ENCODE measurements at regions not wholly inside any gene's neighbourhood (a gene's known extent, or its start where the extent isn't known, plus 50 kb on each side); places are given as distances from the start of the nearest gene placed in this dataset.
"Not testable (repeated sequence)": the region's sequence is repeated elsewhere in the genome, so short reads cannot be mapped to it uniquely, and the experiment has no call there.

DNA sequence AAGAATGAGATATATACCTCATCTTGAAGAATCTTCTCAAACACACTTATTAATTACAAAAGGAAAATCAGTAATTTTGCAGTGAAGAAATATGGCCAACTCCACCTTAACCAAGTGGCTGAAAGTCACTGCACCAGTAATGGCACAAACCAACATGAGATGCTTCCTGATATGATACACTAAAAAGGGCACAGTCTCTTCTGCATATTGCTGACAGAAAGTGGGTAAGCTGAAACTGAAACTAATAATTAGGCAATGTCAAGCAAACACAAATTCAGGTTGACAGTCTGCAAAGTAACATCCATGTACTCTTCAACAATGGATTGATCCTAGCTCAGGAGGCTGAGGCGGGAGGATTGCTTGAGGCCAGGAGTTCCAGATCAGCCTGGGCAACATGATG, 56.1 kb downstream of the ZNF22 start:
- not testable (repeated sequence) for H3K79me2 ChIP-seq; H4K20me1 ChIP-seq (ENCODE audit: insufficient read depth, poor library complexity, severe bottlenecking); H3K36me3 ChIP-seq (replicated peaks; ENCODE audit: insufficient read depth, low read depth); H2AFZ ChIP-seq; H3K4me3 ChIP-seq; H3K4me2 ChIP-seq; DNase-seq (ENCODE audit: low spot score); H3K9me2 ChIP-seq (replicated peaks; ENCODE audit: insufficient read depth); H3K9me3 ChIP-seq (ENCODE audit: low read depth); H3K4me1 ChIP-seq (ENCODE audit: insufficient read depth); H3K27ac ChIP-seq; H3K27me3 ChIP-seq
- 89% methylated on average over 1 of the region's 1 CpG for WGBS (ENCODE audit: low lambda C conversion rate, missing lambda C conversion rate)

DNA sequence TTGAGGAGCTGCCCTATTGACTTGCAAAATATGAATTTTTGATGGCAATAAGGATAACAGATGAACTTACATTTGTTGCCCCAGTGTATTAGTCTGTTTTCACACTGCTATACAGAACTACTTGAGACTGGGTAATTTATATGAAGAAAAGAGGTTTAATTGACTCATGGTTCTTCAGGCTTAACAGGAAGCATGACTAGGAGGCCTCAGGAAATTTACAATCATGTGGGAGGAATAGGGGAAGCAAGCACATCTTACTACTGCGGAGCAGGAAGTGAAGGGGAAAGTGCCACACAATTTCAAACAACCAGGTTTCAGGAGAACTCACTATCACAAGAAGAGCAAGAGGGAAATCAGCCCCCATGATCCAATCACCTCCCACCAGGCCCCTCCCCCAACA, 57.9 kb downstream of the ZNF22 start:
- no peaks in the 10 kb centered on the region for H3K36me3 ChIP-seq (replicated peaks; ENCODE audit: insufficient read depth, low read depth)
- H3K4me2 ChIP-seq, result no peak overlapping the region
- no peak overlapping the region for H3K27ac ChIP-seq
- no peak for DNase-seq (ENCODE audit: low spot score)
- no peaks in the 10 kb centered on the region for H3K27me3 ChIP-seq
- H3K9me2 ChIP-seq (replicated peaks; ENCODE audit: insufficient read depth), result no peaks in the 10 kb centered on the region
- H3K79me2 ChIP-seq, result no peaks in the 10 kb centered on the region
- H3K4me3 ChIP-seq, result no peak overlapping the region
- H3K9me3 ChIP-seq (ENCODE audit: low read depth), result no peaks in the 10 kb centered on the region
- no peak for TF ChIP-seq EZH2 (IDR thresholded peaks at IDR 0.05; ENCODE audit: borderline replicate concordance)
- no peak for TF ChIP-seq EZH2phosphoT487 (IDR thresholded peaks at IDR 0.05; ENCODE audit: low read depth, severe bottlenecking, unreplicated experiment)
- TF ChIP-seq, protein P1, sequence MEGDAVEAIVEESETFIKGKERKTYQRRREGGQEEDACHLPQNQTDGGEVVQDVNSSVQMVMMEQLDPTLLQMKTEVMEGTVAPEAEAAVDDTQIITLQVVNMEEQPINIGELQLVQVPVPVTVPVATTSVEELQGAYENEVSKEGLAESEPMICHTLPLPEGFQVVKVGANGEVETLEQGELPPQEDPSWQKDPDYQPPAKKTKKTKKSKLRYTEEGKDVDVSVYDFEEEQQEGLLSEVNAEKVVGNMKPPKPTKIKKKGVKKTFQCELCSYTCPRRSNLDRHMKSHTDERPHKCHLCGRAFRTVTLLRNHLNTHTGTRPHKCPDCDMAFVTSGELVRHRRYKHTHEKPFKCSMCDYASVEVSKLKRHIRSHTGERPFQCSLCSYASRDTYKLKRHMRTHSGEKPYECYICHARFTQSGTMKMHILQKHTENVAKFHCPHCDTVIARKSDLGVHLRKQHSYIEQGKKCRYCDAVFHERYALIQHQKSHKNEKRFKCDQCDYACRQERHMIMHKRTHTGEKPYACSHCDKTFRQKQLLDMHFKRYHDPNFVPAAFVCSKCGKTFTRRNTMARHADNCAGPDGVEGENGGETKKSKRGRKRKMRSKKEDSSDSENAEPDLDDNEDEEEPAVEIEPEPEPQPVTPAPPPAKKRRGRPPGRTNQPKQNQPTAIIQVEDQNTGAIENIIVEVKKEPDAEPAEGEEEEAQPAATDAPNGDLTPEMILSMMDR (IDR thresholded peaks at IDR 0.05; ENCODE audit: poor library complexity), result no peak
- H3K4me1 ChIP-seq (ENCODE audit: insufficient read depth), result no peaks in the 10 kb centered on the region
- 89% methylated on average over 1 of the region's 1 CpG for WGBS (ENCODE audit: low lambda C conversion rate, missing lambda C conversion rate)
- H4K20me1 ChIP-seq (ENCODE audit: insufficient read depth, poor library complexity, severe bottlenecking), result no peaks in the 10 kb centered on the region
- no peak overlapping the region for H2AFZ ChIP-seq

DNA sequence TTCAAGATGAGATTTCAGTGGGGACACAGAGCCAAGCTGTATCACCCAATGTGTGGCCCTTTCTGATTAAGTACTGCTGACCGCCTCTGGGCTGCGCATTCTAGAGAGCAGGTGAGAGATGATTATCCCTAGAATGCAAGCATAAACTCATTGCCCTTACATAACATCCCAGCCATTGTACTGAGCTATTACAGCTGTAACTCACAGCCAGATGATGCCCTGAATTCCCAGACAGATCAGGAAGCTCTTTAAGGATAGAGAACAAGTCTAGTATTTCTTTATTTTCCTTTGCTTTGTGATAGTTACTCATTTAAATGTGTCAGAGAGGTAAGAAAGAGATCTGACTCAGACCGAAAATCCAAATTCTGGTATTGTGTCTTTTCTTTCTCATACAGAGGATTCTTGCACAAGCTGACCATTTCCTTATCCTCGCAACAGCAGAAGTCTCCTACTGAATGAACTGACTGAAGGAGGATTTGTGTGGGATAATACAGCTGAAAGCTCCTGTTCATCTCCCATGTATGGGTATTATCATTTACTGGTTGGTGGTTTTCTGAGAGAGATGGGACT, 58.4 kb downstream of the ZNF22 start:
- no peaks in the 10 kb centered on the region for H3K9me3 ChIP-seq (ENCODE audit: low read depth)
- TF ChIP-seq, protein P1 (IDR thresholded peaks at IDR 0.05; ENCODE audit: poor library complexity), result no peak
- TF ChIP-seq EZH2phosphoT487 (IDR thresholded peaks at IDR 0.05; ENCODE audit: low read depth, severe bottlenecking, unreplicated experiment), result no peak
- H3K4me3 ChIP-seq, result no peak overlapping the region
- H3K4me2 ChIP-seq, result no peak overlapping the region
- no peaks in the 10 kb centered on the region for H3K4me1 ChIP-seq (ENCODE audit: insufficient read depth)
- H4K20me1 ChIP-seq (ENCODE audit: insufficient read depth, poor library complexity, severe bottlenecking), result no peaks in the 10 kb centered on the region
- WGBS (ENCODE audit: low lambda C conversion rate, missing lambda C conversion rate), result 90% methylated on average over 4 of the region's 4 CpGs
- no peak overlapping the region for H2AFZ ChIP-seq
- no peak overlapping the region for H3K27ac ChIP-seq
- DNase-seq (ENCODE audit: low spot score), result no peak
- H3K27me3 ChIP-seq, result no peaks in the 10 kb centered on the region
- H3K9me2 ChIP-seq (replicated peaks; ENCODE audit: insufficient read depth), result no peaks in the 10 kb centered on the region
- no peaks in the 10 kb centered on the region for H3K79me2 ChIP-seq
- no peaks in the 10 kb centered on the region for H3K36me3 ChIP-seq (replicated peaks; ENCODE audit: insufficient read depth, low read depth)

DNA sequence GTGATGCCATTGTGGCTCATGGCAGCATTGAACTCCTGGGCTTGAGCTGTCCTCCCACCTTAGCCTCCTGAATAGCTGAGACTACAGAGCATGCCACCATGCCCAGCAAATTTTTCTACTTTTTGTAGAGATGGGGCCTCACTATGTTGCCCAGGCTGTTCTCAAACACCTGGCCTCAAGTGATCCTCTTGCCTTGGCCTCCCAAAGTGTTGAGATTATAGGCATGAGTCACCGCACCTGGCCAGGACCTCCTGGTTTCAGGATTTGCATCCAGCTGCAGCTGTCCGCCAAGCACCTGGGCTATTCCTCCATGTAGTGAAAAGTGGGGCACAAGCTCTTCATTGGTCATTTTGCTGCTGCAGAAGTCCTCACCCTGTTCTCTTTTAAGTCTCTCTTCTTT, 58.9 kb downstream of the ZNF22 start:
- no peak for DNase-seq (ENCODE audit: low spot score)
- H3K4me2 ChIP-seq, result no peak overlapping the region
- no peak overlapping the region for H3K4me3 ChIP-seq
- H2AFZ ChIP-seq, result no peak overlapping the region
- no peaks in the 10 kb centered on the region for H3K9me3 ChIP-seq (ENCODE audit: low read depth)
- no peak overlapping the region for H3K27ac ChIP-seq
- no peaks in the 10 kb centered on the region for H3K36me3 ChIP-seq (replicated peaks; ENCODE audit: insufficient read depth, low read depth)
- no peaks in the 10 kb centered on the region for H4K20me1 ChIP-seq (ENCODE audit: insufficient read depth, poor library complexity, severe bottlenecking)
- TF ChIP-seq EZH2phosphoT487 (IDR thresholded peaks at IDR 0.05; ENCODE audit: low read depth, severe bottlenecking, unreplicated experiment) (no peak), EZH2 (IDR thresholded peaks at IDR 0.05; ENCODE audit: borderline replicate concordance) (no peak)
- TF ChIP-seq, protein P1 (IDR thresholded peaks at IDR 0.05; ENCODE audit: poor library complexity), result no peak
- H3K9me2 ChIP-seq (replicated peaks; ENCODE audit: insufficient read depth), result no peaks in the 10 kb centered on the region
- 96% methylated on average over 2 of the region's 2 CpGs for WGBS (ENCODE audit: low lambda C conversion rate, missing lambda C conversion rate)
- H3K4me1 ChIP-seq (ENCODE audit: insufficient read depth), result no peaks in the 10 kb centered on the region
- H3K27me3 ChIP-seq, result no peaks in the 10 kb centered on the region
- H3K79me2 ChIP-seq, result no peaks in the 10 kb centered on the region

Data from hepatocyte (in vitro differentiated cells).